GM18505 (cell line): ENCODE measurements at regions not wholly inside any gene's neighbourhood (a gene's known extent, or its start where the extent isn't known, plus 50 kb on each side); places are given as distances from the start of the nearest gene placed in this dataset.

Experiments used
- ATAC-seq: cut with Tn5 transposase; IDR thresholded peaks from one replicate; pipeline ENCODE4 v1.9.1; 2021; ENCODE audit not compliant: unreplicated experiment
- POLR2A ChIP-seq: IDR thresholded peaks from 4 replicates; pipeline ENCODE4 v1.6.1; 2011; ENCODE audit warnings: borderline replicate concordance; ENCODE audit not compliant: insufficient read depth, insufficient read length; ENCODE audit errors: extremely low read depth

- TF ChIP-seq POLR2A, result no peak
- no peak for ATAC-seq
Measured at GRCh38 chr6:25222006-25222678, 57.0 kb upstream of the CARMIL1 start.

- no peak for TF ChIP-seq POLR2A
- ATAC-seq, result no peak
Measured at GRCh38 chr6:25223490-25223991, 55.6 kb upstream of the CARMIL1 start.

GRCh38 chr6:25224242-25224641 lies 54.9 kb upstream of the CARMIL1 start:
- TF ChIP-seq POLR2A, result no peak
- no peak for ATAC-seq

- TF ChIP-seq POLR2A, result no peak
- ATAC-seq, result no peak
Measured at GRCh38 chr6:25227854-25228253, 51.3 kb upstream of the CARMIL1 start.
